Stomach (tissue), 8 donors: ENCODE measurements at regions not wholly inside any gene's neighbourhood (a gene's known extent, or its start where the extent isn't known, plus 50 kb on each side); places are given as distances from the start of the nearest gene placed in this dataset.

Experiments used
- DNase-seq, 2 donors: peaks; one replicate each; pipeline versions ENCODE4 v3.0.0 to v3.0.0-alpha.2; 2013 to 2019
- H3K27ac ChIP-seq, 5 donors: fragments of 200-600 bp in 4 of 5; sonication (generic) in 4 of 5; one replicate each; pipeline ENCODE4 v1.5.1; 2013 to 2019; ENCODE audit warnings: mild to moderate bottlenecking in 1 of 5, moderate library complexity in 1 of 5
- H3K27me3 ChIP-seq, 3 donors: fragments of 200-600 bp; sonication (generic); one replicate each; pipeline ENCODE4 v1.5.1; 2017 to 2019; ENCODE audit warnings: mixed run types in 1 of 3
- H3K36me3 ChIP-seq, 4 donors: fragments of 200-600 bp; sonication (generic); 1 replicate in 3 of 4; 2 replicates in 1 of 4; pipeline ENCODE4 v1.5.1; 2016 to 2019
- H3K4me1 ChIP-seq, 4 donors: fragments of 200-600 bp; sonication (generic); one replicate each; pipeline ENCODE4 v1.5.1; 2016 to 2019
- H3K4me3 ChIP-seq, 4 donors: fragments of 200-600 bp; sonication (generic) in 3 of 4; one replicate each; pipeline ENCODE4 v1.5.1; 2016 to 2019; ENCODE audit warnings: mild to moderate bottlenecking in 1 of 4
- H3K9me3 ChIP-seq, 4 donors: fragments of 200-600 bp; sonication (generic); one replicate each; pipeline ENCODE4 v1.5.1; 2016 to 2019
- CTCF ChIP-seq, 7 experiments: fragments of 450-650 bp in 4 of 7; fragments of 200-600 bp in 3 of 7; sonication (generic) in 3 of 7; IDR thresholded peaks; one replicate each; pipeline ENCODE4 v1.5.1; 2016 to 2019; ENCODE audit warnings: antibody characterized with exemption in 7 of 7, control low read depth in 2 of 7, mild to moderate bottlenecking in 1 of 7
- EP300 ChIP-seq: sonication (generic); formaldehyde crosslinking; IDR thresholded peaks from one replicate; pipeline ENCODE4 v1.6.1; 2017; ENCODE audit warnings: antibody characterized with exemption
- POLR2A ChIP-seq, 4 donors: fragments of 450-650 bp; IDR thresholded peaks; one replicate each; pipeline ENCODE4 v1.6.1; 2016; ENCODE audit warnings: antibody characterized with exemption in 4 of 4, control low read depth in 2 of 4, mild to moderate bottlenecking in 1 of 4, moderate library complexity in 1 of 4
- POLR2AphosphoS5 ChIP-seq, 3 donors: sonication (generic); formaldehyde crosslinking; IDR thresholded peaks; one replicate each; pipeline ENCODE4 v1.6.1; 2016; ENCODE audit warnings: antibody characterized with exemption in 3 of 3
- WGBS, 5 donors: extraction: QIAGEN DNeasy Blood & Tissue Kit in 3 of 5; methylation state at CpG; one replicate each; pipeline versions ENCODE4 v1.1.5 to v1.1.7; 2013 to 2018; 5-methylcytosine and 5-hydroxymethylcytosine counted together
- intact Hi-C: fragments of 100-400 bp; cut with DNase I; formaldehyde crosslinking; loops from one replicate; pipeline ENCODE4 v1.15.1; 2023; ENCODE audit warnings: low total_unique reads
- donor health status: healthy with polysubstance abuse.
- donor health status: Bipolar disorder and iron deficiency.
- donor health status: healthy.

- no peaks in the 10 kb centered on the region for H3K4me1 ChIP-seq
- H3K27me3 ChIP-seq, result no peaks in the 10 kb centered on the region
- no peaks in the 10 kb centered on the region for H3K9me3 ChIP-seq
- no peak overlapping the region for H3K4me3 ChIP-seq
- no peak for TF ChIP-seq POLR2AphosphoS5 (IDR thresholded peaks at IDR 0.05)
- TF ChIP-seq CTCF (IDR thresholded peaks at IDR 0.05), result no peak
- TF ChIP-seq POLR2A (IDR thresholded peaks at IDR 0.05), result no peak
- TF ChIP-seq EP300, result no peak
- intact Hi-C loops, result no loop called here
- H3K36me3 ChIP-seq, result no peaks in the 10 kb centered on the region
- 72 to 77% (median 75%) methylated on average over 2 of the region's 2 CpGs for WGBS, 5 donors
- H3K27ac ChIP-seq, result no peak overlapping the region
- no peak for DNase-seq
These were observed 531.5 kb downstream of the ANKRD50 start for GRCh38 chr4:124181039-124181438.

GRCh38 chr4:124183231-124183630, 529.3 kb downstream of the ANKRD50 start:
- Histone ChIP-seq H3K4me1 (no peaks in the 10 kb centered on the region), H3K36me3 (no peaks in the 10 kb centered on the region), H3K9me3 (no peaks in the 10 kb centered on the region), H3K27me3 (no peaks in the 10 kb centered on the region), H3K27ac (no peak overlapping the region), H3K4me3 (no peak overlapping the region)
- DNase-seq, result no peak
- TF ChIP-seq CTCF (IDR thresholded peaks at IDR 0.05) (no peak), POLR2A (IDR thresholded peaks at IDR 0.05) (no peak), POLR2AphosphoS5 (IDR thresholded peaks at IDR 0.05) (no peak), EP300 (no peak)
- intact Hi-C loops, result no loop called here
- WGBS, 5 donors, result 88 to 96% (median 90%) methylated on average over 2 of the region's 2 CpGs

GRCh38 chr4:124183926-124184325, 528.6 kb downstream of the ANKRD50 start:
- no peak overlapping the region for H3K27ac ChIP-seq
- H3K4me1 ChIP-seq, result no peaks in the 10 kb centered on the region
- H3K4me3 ChIP-seq, result no peak overlapping the region
- TF ChIP-seq POLR2A (IDR thresholded peaks at IDR 0.05), result no peak
- TF ChIP-seq CTCF (IDR thresholded peaks at IDR 0.05), result no peak
- no peak for TF ChIP-seq EP300
- TF ChIP-seq POLR2AphosphoS5 (IDR thresholded peaks at IDR 0.05), result no peak
- no peaks in the 10 kb centered on the region for H3K27me3 ChIP-seq
- no peaks in the 10 kb centered on the region for H3K36me3 ChIP-seq
- no peaks in the 10 kb centered on the region for H3K9me3 ChIP-seq
- DNase-seq, result no peak
- intact Hi-C loops, result no loop called here

- H3K4me1 ChIP-seq, result peaks cover 0 to 6% (median 0%) of the 10 kb centered on the region in 4 donors
- intact Hi-C loops, result no loop called here
- WGBS, 5 donors, result 82 to 91% (median 89%) methylated on average over 1 of the region's 1 CpG
- H3K27me3 ChIP-seq, result no peaks in the 10 kb centered on the region
- no peak for DNase-seq
- no peaks in the 10 kb centered on the region for H3K36me3 ChIP-seq
- no peak overlapping the region for H3K27ac ChIP-seq
- TF ChIP-seq POLR2A (IDR thresholded peaks at IDR 0.05), result no peak
- no peak for TF ChIP-seq POLR2AphosphoS5 (IDR thresholded peaks at IDR 0.05)
- no peak for TF ChIP-seq CTCF (IDR thresholded peaks at IDR 0.05)
- TF ChIP-seq EP300, result no peak
- no peak overlapping the region for H3K4me3 ChIP-seq
- H3K9me3 ChIP-seq, result no peaks in the 10 kb centered on the region
These were observed 527.7 kb downstream of the ANKRD50 start for GRCh38 chr4:124184792-124185191.
